ENCODE measurements at regions not wholly inside any gene's neighbourhood (a gene's known extent, or its start where the extent isn't known, plus 50 kb on each side); places are given as distances from the start of the nearest gene placed in this dataset.

- no peak overlapping the region for H4K5ac ChIP-seq (ENCODE audit: insufficient read length, low read depth, low read length)
- H3K79me2 ChIP-seq (ENCODE audit: control insufficient read depth in 1 of 2, insufficient read depth in 2 of 2, low read length in 2 of 2): no peaks in the 10 kb centered on the region
- H2AFZ ChIP-seq (ENCODE audit: low read length): no peak overlapping the region
- H3K56ac ChIP-seq (replicated peaks; ENCODE audit: insufficient read length, low read depth, low read length): no peak overlapping the region
- H4K20me1 ChIP-seq (replicated peaks in 1 of 2; ENCODE audit: control insufficient read depth in 1 of 2, insufficient read depth in 2 of 2, low read length in 2 of 2): no peaks in the 10 kb centered on the region
- H3K27ac ChIP-seq (ENCODE audit: low read depth, low read length): no peak overlapping the region
- no peaks in the 10 kb centered on the region for H3K4me1 ChIP-seq (replicated peaks in 1 of 4; ENCODE audit: control insufficient read depth in 3 of 4, insufficient read depth in 4 of 4, low read length in 3 of 4)
- no peak overlapping the region for H3K18ac ChIP-seq (ENCODE audit: extremely low read depth, low read length)
- no peak overlapping the region; the same call in 1 of the 2 replicates for H2BK5ac ChIP-seq (ENCODE audit: low read depth, low read length)
- H3K23ac ChIP-seq (ENCODE audit: insufficient read length): no peak overlapping the region
- no peak for DNase-seq (ENCODE audit: low read depth in 1 of 2, low spot score in 2 of 2)
- H3K36me3 ChIP-seq (ENCODE audit: control insufficient read depth in 2 of 4, insufficient read depth in 4 of 4, low read length in 3 of 4): no peaks in the 10 kb centered on the region
- H2AK5ac ChIP-seq (ENCODE audit: low read depth, low read length): no peak overlapping the region
- POLR2A ChIA-PET (ENCODE audit: partially characterized antibody): interaction anchor here (0.6 to 1.3 kb wide), 2 partner anchors 45 to 48 kb away, joined by 3 read pairs; no protein-coding TSS in a partner anchor
- H4K91ac ChIP-seq (replicated peaks; ENCODE audit: insufficient read length, low read length): no peak overlapping the region
- no peaks in the 10 kb centered on the region for H3K79me1 ChIP-seq (ENCODE audit: low read depth, low read length)
- no peak overlapping the region for H3K14ac ChIP-seq (ENCODE audit: insufficient read length)
- whole genome bisulfite sequencing, 2 experiments (ENCODE audit: extremely low coverage in 1 of 2, insufficient coverage in 1 of 2, insufficient read length in 1 of 2, insufficient replicate concordance in 2 of 2, low coverage in 1 of 2, low lambda C conversion rate in 2 of 2, missing lambda C conversion rate in 1 of 2): 93% methylated on average over 2 of the region's 2 CpGs; no CpG with 5 or more reads in 1 of the 2 experiments
- H2BK12ac ChIP-seq (ENCODE audit: low read depth, low read length): no peak overlapping the region
- no peak overlapping the region for H3K9ac ChIP-seq (replicated peaks in 1 of 4; ENCODE audit: extremely low read depth in 1 of 4, low read depth in 3 of 4, low read length in 3 of 4)
- TF ChIP-seq HDAC2 (IDR thresholded peaks at IDR 0.05; ENCODE audit: borderline replicate concordance in 1 of 2, low read depth in 2 of 2, low read length in 2 of 2) (no peak), RAD21 (IDR thresholded peaks at IDR 0.05 in 1 of 2, conservative IDR thresholded peaks at IDR 0.05 in 1 of 2; ENCODE audit: low read depth in 2 of 2, low read length in 2 of 2) (peak in 1 of 2 experiments; percentile 41; a peak in 1 of 4 replicates), CTCF (IDR thresholded peaks at IDR 0.05; ENCODE audit: control extremely low read depth in 1 of 3, insufficient read depth in 1 of 3, low read depth in 1 of 3, low read length in 3 of 3) (peak in 1 of 3 experiments; percentile 2; a peak in 1 of 4 replicates)
- no peaks in the 10 kb centered on the region for H3K9me3 ChIP-seq (ENCODE audit: insufficient read depth in 2 of 2, low read depth in 1 of 2, low read length in 1 of 2)
- CTCF ChIA-PET (ENCODE audit: partially characterized antibody): interaction anchor here (0.6 kb wide), 1 partner anchor 600 kb away, joined by 3 read pairs; no protein-coding TSS in a partner anchor
- no peak overlapping the region for H3K4ac ChIP-seq (replicated peaks; ENCODE audit: insufficient read length, low read depth, low read length)
- H2BK120ac ChIP-seq (replicated peaks; ENCODE audit: low read depth, low read length): no peak overlapping the region
- no peak overlapping the region for H3K4me3 ChIP-seq (ENCODE audit: extremely low read depth in 1 of 4, insufficient read depth in 2 of 4, low read depth in 3 of 4, low read length in 4 of 4)
- H3K4me2 ChIP-seq (ENCODE audit: insufficient read depth in 1 of 2, low read depth in 2 of 2, low read length in 2 of 2): no peak overlapping the region
- no peak overlapping the region for H2BK15ac ChIP-seq (ENCODE audit: low read length)
- H3K27me3 ChIP-seq (replicated peaks in 1 of 4; ENCODE audit: control insufficient read depth in 3 of 4, extremely low read depth in 1 of 4, insufficient read depth in 3 of 4, low read length in 3 of 4): no peaks in the 10 kb centered on the region
- FAIRE-seq: no peak
- H2BK20ac ChIP-seq (ENCODE audit: low read length): no peak overlapping the region
- H4K8ac ChIP-seq (ENCODE audit: extremely low read depth, insufficient read depth, low read length): no peak overlapping the region
- no peaks in the 10 kb centered on the region for H3K23me2 ChIP-seq (ENCODE audit: low read depth, low read length)
Observed at GRCh38 chr20:12808006-12808567, 200.7 kb upstream of the SPTLC3 start.

Data from H1 (cell line).